ENCODE measurements at regions not wholly inside any gene's neighbourhood (a gene's known extent, or its start where the extent isn't known, plus 50 kb on each side); places are given as distances from the start of the nearest gene placed in this dataset.

DNA sequence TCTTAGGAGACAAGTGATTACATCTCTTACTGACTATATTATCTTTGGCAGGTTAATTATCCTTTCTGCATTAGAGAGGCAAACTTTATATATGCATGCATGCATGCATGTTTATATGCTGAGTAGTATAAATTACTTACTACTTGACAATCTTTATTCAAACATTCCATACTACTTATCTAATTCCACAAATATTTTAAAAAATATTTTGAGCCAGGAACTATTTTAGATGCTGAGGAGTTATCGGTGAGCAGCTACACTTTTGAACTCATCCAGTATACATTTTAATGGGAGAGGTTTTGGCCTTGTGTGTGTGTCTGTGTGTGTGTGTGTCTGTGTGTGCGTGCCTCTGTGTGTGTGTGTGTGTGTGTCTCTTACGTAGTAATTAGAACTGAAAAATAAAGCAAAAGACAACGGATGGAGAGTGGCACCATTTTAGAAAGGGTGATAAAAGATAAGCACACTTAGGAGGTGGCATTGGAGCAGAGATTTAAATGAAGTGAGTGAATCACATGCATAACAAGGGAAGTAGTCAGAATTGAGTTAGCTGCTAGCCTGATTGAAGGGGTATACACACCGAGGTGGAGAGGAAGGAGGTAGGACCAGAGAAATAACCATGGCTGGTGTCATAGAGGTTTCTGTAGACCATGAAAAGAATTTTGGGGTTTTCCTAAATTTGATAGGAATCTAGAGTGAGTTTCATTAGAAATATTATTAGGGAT lies 1488.4 kb downstream of the MRPL39 start:
- DNase-seq (ENCODE audit: low spot score), result no peak

- no peak for DNase-seq (ENCODE audit: low spot score)
Measured at GRCh38 chr21:24115141-24115540, 1492.1 kb downstream of the MRPL39 start.

- no peak for DNase-seq (ENCODE audit: low spot score)
Measured at GRCh38 chr21:24112020-24112419, 1495.3 kb downstream of the MRPL39 start.

GRCh38 chr21:24110846-24111245 lies 1496.4 kb downstream of the MRPL39 start:
- no peak for DNase-seq (ENCODE audit: low spot score)

GRCh38 chr21:24097181-24097580 lies 1510.1 kb downstream of the MRPL39 start:
- no peak for DNase-seq (ENCODE audit: low spot score)

DNA sequence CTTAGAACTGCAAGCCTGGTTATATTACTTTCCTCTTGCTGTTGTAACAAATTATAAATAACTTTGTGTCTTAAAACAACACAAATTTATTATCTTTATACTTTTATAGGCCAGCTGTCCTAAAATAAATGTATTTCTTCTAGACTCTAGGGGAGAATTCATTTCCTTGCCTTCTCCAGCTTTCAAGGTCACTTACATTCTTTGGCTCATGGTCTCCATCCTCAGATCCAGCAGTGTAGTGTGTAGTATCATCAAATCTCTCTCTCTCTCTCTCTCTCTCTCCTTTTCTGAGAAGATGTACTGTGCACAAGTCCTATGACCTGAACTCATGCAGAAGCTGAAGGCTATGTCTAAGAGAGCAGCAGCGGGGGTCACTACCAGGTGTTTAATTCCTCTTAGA lies 1510.6 kb downstream of the MRPL39 start:
- DNase-seq (ENCODE audit: low spot score), result no peak

- DNase-seq (ENCODE audit: low spot score), result no peak
Measured at GRCh38 chr21:24093032-24093431, 1514.2 kb downstream of the MRPL39 start.

DNA sequence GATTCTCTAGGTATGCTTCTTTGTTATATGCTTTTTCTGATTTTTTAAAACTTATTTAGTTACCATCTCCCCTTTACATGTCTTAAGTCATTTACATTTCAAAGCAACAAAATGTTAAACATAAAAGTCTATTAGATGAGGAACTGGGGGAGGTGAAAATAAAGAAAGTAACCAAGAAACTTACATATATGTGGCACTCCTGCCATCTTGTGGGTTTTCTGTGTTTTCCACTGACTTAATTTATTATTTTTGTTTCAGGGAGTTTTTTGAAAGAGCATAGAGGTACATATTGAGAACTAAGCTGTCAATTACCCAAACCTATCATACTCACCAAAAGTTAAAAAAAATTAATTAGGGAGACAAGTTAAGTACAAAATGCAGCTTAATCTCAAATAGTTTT lies 1531.1 kb downstream of the MRPL39 start:
- DNase-seq (ENCODE audit: low spot score), result no peak

DNA sequence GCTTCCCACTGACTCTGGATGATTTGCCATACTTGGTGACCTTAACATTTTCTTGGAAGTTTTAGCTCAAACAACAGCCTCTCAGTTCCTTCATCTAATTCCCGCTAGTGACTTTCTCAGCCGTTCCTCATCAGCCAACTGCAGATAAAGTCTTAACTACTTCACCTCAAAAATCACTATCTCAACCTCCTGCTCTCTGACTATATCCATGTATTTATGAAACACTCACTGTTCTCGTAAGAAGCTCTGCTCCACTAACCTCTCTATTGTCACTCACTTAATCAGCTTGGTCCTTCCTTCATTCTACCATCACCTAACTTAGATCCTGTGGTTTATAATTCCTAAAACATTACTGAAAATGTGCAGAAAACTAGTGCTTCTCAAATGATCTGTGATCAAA lies 1551.6 kb downstream of the MRPL39 start:
- DNase-seq (ENCODE audit: low spot score), result no peak

- DNase-seq (ENCODE audit: low spot score), result no peak
Measured at GRCh38 chr21:24050231-24050630, 1557.0 kb downstream of the MRPL39 start.

- DNase-seq (ENCODE audit: low spot score), result no peak
Measured at GRCh38 chr21:24046829-24047443, 1560.3 kb downstream of the MRPL39 start.

GRCh38 chr21:24045775-24046215 lies 1561.5 kb downstream of the MRPL39 start:
- DNase-seq (ENCODE audit: low spot score), result no peak

GRCh38 chr21:24045373-24045772 lies 1561.9 kb downstream of the MRPL39 start:
- DNase-seq (ENCODE audit: low spot score), result no peak

- no peak for DNase-seq (ENCODE audit: low spot score)
Measured at GRCh38 chr21:24042687-24043086, 1564.6 kb downstream of the MRPL39 start.

DNA sequence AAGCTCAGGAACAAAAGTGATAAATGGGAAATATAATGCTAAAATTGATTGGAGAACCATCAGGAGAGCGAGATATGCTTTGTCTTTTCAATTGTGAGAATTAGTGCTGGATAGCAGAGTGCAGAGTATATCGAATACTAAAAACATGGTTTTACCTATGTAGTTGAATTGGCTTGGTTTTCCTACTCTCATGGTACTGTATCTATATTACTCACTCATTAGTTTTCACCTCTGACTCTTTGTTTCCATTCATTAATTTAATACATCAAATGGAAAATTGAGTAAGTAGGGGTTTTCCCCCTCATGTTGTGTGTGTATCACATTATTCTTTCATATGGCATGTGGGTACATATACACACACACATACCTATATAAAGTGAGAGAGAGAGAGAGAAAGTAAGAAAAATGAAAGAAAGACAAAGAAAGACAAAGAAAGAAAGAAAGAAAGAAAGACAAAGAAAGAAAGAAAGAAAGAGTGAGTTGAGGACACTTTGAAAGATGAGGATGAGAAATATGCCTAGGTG lies 1574.5 kb downstream of the MRPL39 start:
- DNase-seq (ENCODE audit: low spot score), result no peak

- DNase-seq (ENCODE audit: low spot score), result no peak
Measured at GRCh38 chr21:24027396-24027795, 1579.9 kb downstream of the MRPL39 start.

DNA sequence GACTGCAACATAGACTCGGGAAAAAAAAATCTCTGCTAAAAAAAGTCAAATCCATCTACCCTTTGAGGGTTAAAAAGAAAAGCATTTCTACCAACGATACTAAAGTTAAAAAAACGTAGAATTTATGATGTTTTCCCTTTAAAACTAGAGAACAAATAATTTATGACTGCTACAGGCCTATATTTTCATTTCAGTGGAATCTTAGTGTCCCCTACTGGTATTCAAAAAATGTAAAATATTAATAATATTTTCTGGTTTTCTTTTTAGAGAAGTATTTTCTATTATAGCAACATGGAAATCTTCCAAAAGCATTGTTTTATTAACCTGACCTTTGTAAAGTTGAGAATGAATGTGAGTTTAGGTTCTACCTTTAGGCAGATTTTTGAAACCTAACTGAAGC lies 1582.2 kb downstream of the MRPL39 start:
- DNase-seq (ENCODE audit: low spot score), result no peak

- DNase-seq (ENCODE audit: low spot score), result no peak
Measured at GRCh38 chr21:24023936-24024335, 1583.3 kb downstream of the MRPL39 start.

GRCh38 chr21:24023402-24023801 lies 1583.9 kb downstream of the MRPL39 start:
- DNase-seq (ENCODE audit: low spot score), result no peak

- DNase-seq (ENCODE audit: low spot score), result no peak
Measured at GRCh38 chr21:24014381-24014780, 1592.9 kb downstream of the MRPL39 start.

- no peak for DNase-seq (ENCODE audit: low spot score)
Measured at GRCh38 chr21:24011087-24011486, 1596.2 kb downstream of the MRPL39 start.

DNA sequence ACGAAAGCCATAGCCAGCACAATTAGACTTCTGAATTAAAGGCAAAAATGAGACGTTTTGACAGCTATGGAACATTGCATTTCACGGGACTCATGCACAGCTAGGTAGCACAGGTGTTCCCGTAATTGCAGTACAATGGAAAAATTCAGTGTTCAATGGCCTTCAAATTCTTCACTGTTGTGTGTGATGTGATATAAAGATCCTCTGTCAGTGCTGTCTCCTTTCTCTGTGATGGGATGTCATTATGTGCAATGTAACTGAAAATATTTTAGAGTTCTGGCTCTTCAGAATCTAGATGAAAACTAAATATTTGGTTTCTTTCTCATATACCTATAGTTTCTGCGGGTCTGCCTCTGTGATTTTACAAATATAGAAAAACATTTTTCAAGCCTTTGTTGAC lies 1599.7 kb downstream of the MRPL39 start:
- no peak for DNase-seq (ENCODE audit: low spot score)

GRCh38 chr21:23986987-23987386 lies 1620.3 kb downstream of the MRPL39 start:
- no peak for DNase-seq (ENCODE audit: low spot score)

DNA sequence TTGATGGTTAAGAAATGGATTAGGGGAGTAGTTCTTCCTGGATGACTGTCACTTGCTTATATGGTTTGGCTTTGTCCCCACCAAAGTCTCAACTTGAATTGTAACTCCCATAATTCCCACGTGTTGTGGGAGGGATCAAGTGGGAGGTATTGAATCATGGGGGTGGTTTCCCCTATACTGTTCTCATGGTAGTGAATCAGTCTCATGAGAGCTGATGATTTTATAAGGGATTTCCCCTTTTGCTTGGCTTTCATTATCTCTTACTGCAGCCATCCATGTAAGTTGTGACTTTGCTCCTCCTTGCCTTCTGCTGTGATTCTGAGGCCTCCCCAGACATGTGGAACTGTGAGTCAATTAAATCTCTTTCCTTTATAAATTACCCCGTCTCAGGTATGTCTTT lies 1621.1 kb downstream of the MRPL39 start:
- DNase-seq (ENCODE audit: low spot score), result no peak
